ENCODE measurements at regions not wholly inside any gene's neighbourhood (a gene's known extent, or its start where the extent isn't known, plus 50 kb on each side); places are given as distances from the start of the nearest gene placed in this dataset.
"Not testable (repeated sequence)": the region's sequence is repeated elsewhere in the genome, so short reads cannot be mapped to it uniquely, and the experiment has no call there.

GRCh38 chr7:106447318-106447847 is 162.6 kb upstream of the NAMPT start (continued):
- TF ChIP-seq, protein P1, sequence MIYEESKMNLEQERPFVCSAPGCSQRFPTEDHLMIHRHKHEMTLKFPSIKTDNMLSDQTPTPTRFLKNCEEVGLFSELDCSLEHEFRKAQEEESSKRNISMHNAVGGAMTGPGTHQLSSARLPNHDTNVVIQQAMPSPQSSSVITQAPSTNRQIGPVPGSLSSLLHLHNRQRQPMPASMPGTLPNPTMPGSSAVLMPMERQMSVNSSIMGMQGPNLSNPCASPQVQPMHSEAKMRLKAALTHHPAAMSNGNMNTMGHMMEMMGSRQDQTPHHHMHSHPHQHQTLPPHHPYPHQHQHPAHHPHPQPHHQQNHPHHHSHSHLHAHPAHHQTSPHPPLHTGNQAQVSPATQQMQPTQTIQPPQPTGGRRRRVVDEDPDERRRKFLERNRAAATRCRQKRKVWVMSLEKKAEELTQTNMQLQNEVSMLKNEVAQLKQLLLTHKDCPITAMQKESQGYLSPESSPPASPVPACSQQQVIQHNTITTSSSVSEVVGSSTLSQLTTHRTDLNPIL (CRISPR knock-in tag; IDR thresholded peaks at IDR 0.05; ENCODE audit: low read depth) = no peak
- TF ChIP-seq TOX (CRISPR knock-in tag; IDR thresholded peaks at IDR 0.05; ENCODE audit: borderline replicate concordance) (no peak), SNAI2 (CRISPR knock-in tag; IDR thresholded peaks at IDR 0.05) (no peak), ZFP3 (CRISPR knock-in tag; IDR thresholded peaks at IDR 0.05) (no peak), ZC3H10 (CRISPR knock-in tag; IDR thresholded peaks at IDR 0.05) (no peak), ARNTL (CRISPR knock-in tag; IDR thresholded peaks at IDR 0.05; ENCODE audit: borderline replicate concordance, low read depth) (no peak)
- TF ChIP-seq, protein P2, sequence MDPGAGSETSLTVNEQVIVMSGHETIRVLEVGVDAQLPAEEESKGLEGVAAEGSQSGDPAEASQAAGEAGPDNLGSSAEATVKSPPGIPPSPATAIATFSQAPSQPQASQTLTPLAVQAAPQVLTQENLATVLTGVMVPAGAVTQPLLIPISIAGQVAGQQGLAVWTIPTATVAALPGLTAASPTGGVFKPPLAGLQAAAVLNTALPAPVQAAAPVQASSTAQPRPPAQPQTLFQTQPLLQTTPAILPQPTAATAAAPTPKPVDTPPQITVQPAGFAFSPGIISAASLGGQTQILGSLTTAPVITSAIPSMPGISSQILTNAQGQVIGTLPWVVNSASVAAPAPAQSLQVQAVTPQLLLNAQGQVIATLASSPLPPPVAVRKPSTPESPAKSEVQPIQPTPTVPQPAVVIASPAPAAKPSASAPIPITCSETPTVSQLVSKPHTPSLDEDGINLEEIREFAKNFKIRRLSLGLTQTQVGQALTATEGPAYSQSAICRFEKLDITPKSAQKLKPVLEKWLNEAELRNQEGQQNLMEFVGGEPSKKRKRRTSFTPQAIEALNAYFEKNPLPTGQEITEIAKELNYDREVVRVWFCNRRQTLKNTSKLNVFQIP (CRISPR knock-in tag; IDR thresholded peaks at IDR 0.05; ENCODE audit: borderline replicate concordance, low read depth) = no peak

DNA sequence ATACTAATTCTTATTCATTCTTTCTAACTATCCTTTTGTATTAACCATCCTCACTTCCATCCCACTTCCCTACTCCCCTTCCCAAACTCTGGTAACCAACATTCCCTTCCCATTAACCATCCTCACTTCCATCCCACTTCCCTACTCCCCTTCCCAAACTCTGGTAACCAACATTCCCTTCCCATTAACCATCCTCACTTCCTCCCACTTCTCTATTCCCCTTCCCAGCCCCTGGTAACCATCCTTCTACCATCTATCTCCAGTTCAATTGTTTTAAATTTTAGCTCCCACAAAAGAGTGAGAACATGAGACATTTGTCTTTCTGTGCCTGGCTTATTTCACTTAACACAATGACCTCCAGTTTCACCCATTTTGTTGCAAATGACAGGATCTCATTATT is 160.6 kb upstream of the NAMPT start:
- ATAC-seq = not testable (repeated sequence)

DNA sequence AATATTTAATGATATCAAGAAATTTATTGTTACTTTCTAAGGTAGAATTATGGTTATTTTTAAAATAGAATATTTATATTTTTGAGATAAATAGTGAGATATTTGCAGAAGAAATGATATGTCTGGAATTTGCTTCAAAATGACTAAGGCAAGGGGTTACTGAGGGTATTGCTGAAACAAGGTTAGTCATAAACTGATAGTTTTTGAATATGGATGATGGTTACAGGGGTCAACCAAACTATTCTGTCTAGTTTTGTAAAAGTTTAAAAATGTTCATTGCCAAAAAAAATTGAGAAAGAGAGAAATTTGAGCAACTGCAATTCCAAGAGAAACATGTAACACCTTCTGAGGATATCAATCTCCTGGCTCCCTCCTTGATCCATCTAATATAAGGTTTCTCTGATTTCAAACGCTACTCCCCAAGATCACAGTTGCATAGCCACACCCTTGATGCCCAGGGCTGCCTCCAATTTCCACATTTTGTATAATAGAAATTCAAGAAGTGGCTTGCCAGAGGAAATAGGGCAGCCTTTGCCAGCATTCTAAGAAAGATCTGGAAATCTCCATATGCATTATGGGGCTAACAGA is 159.4 kb upstream of the NAMPT start:
- ATAC-seq = no peak
- TF ChIP-seq CSDC2 (CRISPR knock-in tag; IDR thresholded peaks at IDR 0.05) = no peak
- TF ChIP-seq BACH2 (CRISPR knock-in tag; IDR thresholded peaks at IDR 0.05; ENCODE audit: borderline replicate concordance) = no peak
- no peak for TF ChIP-seq SNAI2 (CRISPR knock-in tag; IDR thresholded peaks at IDR 0.05)
- no peak for TF ChIP-seq ZNF565 (CRISPR knock-in tag; conservative IDR thresholded peaks at IDR 0.05; ENCODE audit: low read depth)
- TF ChIP-seq ZFP30 (CRISPR knock-in tag; IDR thresholded peaks at IDR 0.05) = no peak
- no peak for TF ChIP-seq ESRRG (CRISPR knock-in tag; IDR thresholded peaks at IDR 0.05)
- TF ChIP-seq ZNF8 (CRISPR knock-in tag; IDR thresholded peaks at IDR 0.05) = no peak
- TF ChIP-seq ZNF70 (CRISPR knock-in tag; IDR thresholded peaks at IDR 0.05) = no peak
- TF ChIP-seq, protein P1 (CRISPR knock-in tag; IDR thresholded peaks at IDR 0.05; ENCODE audit: low read depth) = no peak
- TF ChIP-seq TCF4 (CRISPR knock-in tag; IDR thresholded peaks at IDR 0.05; ENCODE audit: borderline replicate concordance) = no peak
- TF ChIP-seq TSHZ2 (CRISPR knock-in tag; IDR thresholded peaks at IDR 0.05) = no peak

DNA sequence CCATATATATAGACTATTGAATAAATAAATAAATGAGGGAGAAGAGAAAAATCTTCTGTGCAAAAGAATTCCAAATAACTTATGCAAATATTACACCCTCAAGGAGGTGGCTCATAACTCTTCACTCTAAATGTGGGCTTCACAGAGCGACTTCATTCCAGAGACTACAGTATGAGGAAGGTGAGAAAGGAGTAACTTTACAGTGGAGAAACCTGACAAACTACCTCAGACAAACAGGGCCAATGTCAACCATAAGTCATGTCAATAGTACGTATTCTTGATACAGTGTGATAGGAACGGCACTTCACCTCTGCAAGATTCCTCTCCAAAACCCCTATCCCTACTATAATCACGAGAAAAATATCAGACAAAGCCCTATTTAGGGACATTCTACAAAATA is 158.4 kb upstream of the NAMPT start:
- no peak for ATAC-seq
- TF ChIP-seq TOX (CRISPR knock-in tag; IDR thresholded peaks at IDR 0.05; ENCODE audit: borderline replicate concordance) (no peak), ZNF8 (CRISPR knock-in tag; IDR thresholded peaks at IDR 0.05) (no peak), ESRRG (CRISPR knock-in tag; IDR thresholded peaks at IDR 0.05) (no peak), ZC3H10 (CRISPR knock-in tag; IDR thresholded peaks at IDR 0.05) (no peak), TSHZ2 (CRISPR knock-in tag; IDR thresholded peaks at IDR 0.05) (no peak), RARB (CRISPR knock-in tag; IDR thresholded peaks at IDR 0.05) (no peak), ZNF70 (CRISPR knock-in tag; IDR thresholded peaks at IDR 0.05) (no peak), ISL1 (CRISPR knock-in tag; IDR thresholded peaks at IDR 0.05) (no peak), CSDC2 (CRISPR knock-in tag; IDR thresholded peaks at IDR 0.05) (no peak)
- TF ChIP-seq, protein P3, sequence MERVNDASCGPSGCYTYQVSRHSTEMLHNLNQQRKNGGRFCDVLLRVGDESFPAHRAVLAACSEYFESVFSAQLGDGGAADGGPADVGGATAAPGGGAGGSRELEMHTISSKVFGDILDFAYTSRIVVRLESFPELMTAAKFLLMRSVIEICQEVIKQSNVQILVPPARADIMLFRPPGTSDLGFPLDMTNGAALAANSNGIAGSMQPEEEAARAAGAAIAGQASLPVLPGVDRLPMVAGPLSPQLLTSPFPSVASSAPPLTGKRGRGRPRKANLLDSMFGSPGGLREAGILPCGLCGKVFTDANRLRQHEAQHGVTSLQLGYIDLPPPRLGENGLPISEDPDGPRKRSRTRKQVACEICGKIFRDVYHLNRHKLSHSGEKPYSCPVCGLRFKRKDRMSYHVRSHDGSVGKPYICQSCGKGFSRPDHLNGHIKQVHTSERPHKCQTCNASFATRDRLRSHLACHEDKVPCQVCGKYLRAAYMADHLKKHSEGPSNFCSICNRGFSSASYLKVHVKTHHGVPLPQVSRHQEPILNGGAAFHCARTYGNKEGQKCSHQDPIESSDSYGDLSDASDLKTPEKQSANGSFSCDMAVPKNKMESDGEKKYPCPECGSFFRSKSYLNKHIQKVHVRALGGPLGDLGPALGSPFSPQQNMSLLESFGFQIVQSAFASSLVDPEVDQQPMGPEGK (CRISPR knock-in tag; IDR thresholded peaks at IDR 0.05; ENCODE audit: borderline replicate concordance) = no peak
- TF ChIP-seq, protein P4, sequence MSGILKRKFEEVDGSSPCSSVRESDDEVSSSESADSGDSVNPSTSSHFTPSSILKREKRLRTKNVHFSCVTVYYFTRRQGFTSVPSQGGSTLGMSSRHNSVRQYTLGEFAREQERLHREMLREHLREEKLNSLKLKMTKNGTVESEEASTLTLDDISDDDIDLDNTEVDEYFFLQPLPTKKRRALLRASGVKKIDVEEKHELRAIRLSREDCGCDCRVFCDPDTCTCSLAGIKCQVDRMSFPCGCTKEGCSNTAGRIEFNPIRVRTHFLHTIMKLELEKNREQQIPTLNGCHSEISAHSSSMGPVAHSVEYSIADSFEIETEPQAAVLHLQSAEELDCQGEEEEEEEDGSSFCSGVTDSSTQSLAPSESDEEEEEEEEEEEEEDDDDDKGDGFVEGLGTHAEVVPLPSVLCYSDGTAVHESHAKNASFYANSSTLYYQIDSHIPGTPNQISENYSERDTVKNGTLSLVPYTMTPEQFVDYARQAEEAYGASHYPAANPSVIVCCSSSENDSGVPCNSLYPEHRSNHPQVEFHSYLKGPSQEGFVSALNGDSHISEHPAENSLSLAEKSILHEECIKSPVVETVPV (CRISPR knock-in tag; IDR thresholded peaks at IDR 0.05) = no peak

Data from SK-N-SH treated with all-trans-retinoic acid at 6 μM for 48 hours (cell line).